Right cardiac atrium (tissue), 5 donors: ENCODE measurements at regions not wholly inside any gene's neighbourhood (a gene's known extent, or its start where the extent isn't known, plus 50 kb on each side); places are given as distances from the start of the nearest gene placed in this dataset.

Source experiments
- ATAC-seq, 2 donors: fragments of 200-7000 bp; cut with Tn5 transposase; one replicate each; pipeline versions ENCODE4 v1.8.0 to v1.9.1; 2020; ENCODE audit warnings: moderate library complexity in 2 of 2, mild to moderate bottlenecking in 1 of 2
- DNase-seq, 3 donors: peaks; one replicate each; pipeline ENCODE4 v3.0.0-alpha.2; 2020
- H3K27ac ChIP-seq: one replicate; pipeline ENCODE4 v1.5.1; 2013; ENCODE audit warnings: mild to moderate bottlenecking, low read length, control low read depth, moderate library complexity
- H3K27me3 ChIP-seq: one replicate; pipeline ENCODE4 v1.6.1; 2013; ENCODE audit not compliant: control insufficient read depth, insufficient read depth
- H3K4me1 ChIP-seq: one replicate; pipeline ENCODE4 v1.6.1; 2013; ENCODE audit warnings: low read length; ENCODE audit not compliant: control insufficient read depth, insufficient read depth
- H3K4me3 ChIP-seq: one replicate; pipeline ENCODE4 v1.5.1; 2013; ENCODE audit warnings: low read length, control low read depth
- H3K9me3 ChIP-seq: one replicate; pipeline ENCODE4 v1.6.1; 2013; ENCODE audit warnings: low read length; ENCODE audit not compliant: control insufficient read depth
- WGBS: extraction: QIAGEN DNeasy Blood & Tissue Kit; methylation state at CpG from one replicate; pipeline ENCODE4 v1.1.7; 2013; 5-methylcytosine and 5-hydroxymethylcytosine counted together
- intact Hi-C, 4 donors: fragments of 100-400 bp; cut with DNase I; formaldehyde crosslinking; loops; one replicate each; pipeline versions ENCODE4 v1.11.0 to v1.14.0; 2022 to 2023
- donor health status: healthy with polysubstance abuse.
- donor health status: DM: no; HTN: yes; CAD: no.
- donor health status: DM: no; HTN: no; CAD: no.
- donor health status: DM: no; HTN: yes; CAD: no; lungs with severe emphysema.
- donor health status: DM: yes; HTN: yes; CAD: no.

GRCh38 chr1:91591175-91591974 is 90.7 kb downstream of the CDC7 start:
- no peak overlapping the region for H3K4me3 ChIP-seq
- no peaks in the 10 kb centered on the region for H3K9me3 ChIP-seq
- intact Hi-C loops: no loop called here
- no peaks in the 10 kb centered on the region for H3K27me3 ChIP-seq
- DNase-seq: no peak
- WGBS: 67% methylated on average over 13 of the region's 13 CpGs
- ATAC-seq: no peak
- H3K27ac ChIP-seq: no peak overlapping the region
- H3K4me1 ChIP-seq: peaks cover 3% of the 10 kb centered on the region

GRCh38 chr1:91592716-91593477 is 92.2 kb downstream of the CDC7 start:
- ATAC-seq: peak in 1 of 2 donors; percentile 24
- 83% methylated on average over 5 of the region's 5 CpGs for WGBS
- H3K4me1 ChIP-seq: peaks cover 3% of the 10 kb centered on the region
- H3K9me3 ChIP-seq: no peaks in the 10 kb centered on the region
- no peak overlapping the region for H3K27ac ChIP-seq
- no peak for DNase-seq
- H3K4me3 ChIP-seq: no peak overlapping the region
- intact Hi-C loops: no loop called here
- H3K27me3 ChIP-seq: no peaks in the 10 kb centered on the region

GRCh38 chr1:91594383-91595055 is 93.9 kb downstream of the CDC7 start:
- WGBS: 61% methylated on average over 11 of the region's 11 CpGs
- peaks cover 3% of the 10 kb centered on the region for H3K4me1 ChIP-seq
- H3K4me3 ChIP-seq: no peak overlapping the region
- H3K9me3 ChIP-seq: no peaks in the 10 kb centered on the region
- DNase-seq (no peak), ATAC-seq (peak; percentile 20 to 22)
- no peak overlapping the region for H3K27ac ChIP-seq
- no peaks in the 10 kb centered on the region for H3K27me3 ChIP-seq
- intact Hi-C loops: no loop called here

GRCh38 chr1:91596474-91596873 is 95.8 kb downstream of the CDC7 start:
- no peak for ATAC-seq
- H3K9me3 ChIP-seq: no peaks in the 10 kb centered on the region
- H3K4me1 ChIP-seq: peaks cover 7% of the 10 kb centered on the region
- WGBS: 89% methylated on average over 1 of the region's 1 CpG
- no peaks in the 10 kb centered on the region for H3K27me3 ChIP-seq
- H3K4me3 ChIP-seq: no peak overlapping the region
- H3K27ac ChIP-seq: no peak overlapping the region
- intact Hi-C loops: no loop called here
- DNase-seq: no peak

- no peaks in the 10 kb centered on the region for H3K9me3 ChIP-seq
- ATAC-seq: no peak
- no peak overlapping the region for H3K4me3 ChIP-seq
- H3K4me1 ChIP-seq: peaks cover 7% of the 10 kb centered on the region
- no peak overlapping the region for H3K27ac ChIP-seq
- 89% methylated on average over 2 of the region's 2 CpGs for WGBS
- no peaks in the 10 kb centered on the region for H3K27me3 ChIP-seq
- DNase-seq: no peak
- intact Hi-C loops: no loop called here
Measured at GRCh38 chr1:91597215-91597614, 96.6 kb downstream of the CDC7 start.

GRCh38 chr1:91600431-91601337 is 100.0 kb downstream of the CDC7 start:
- intact Hi-C loops: no loop called here
- H3K9me3 ChIP-seq: no peaks in the 10 kb centered on the region
- peak overlapping the region; percentile 68 for H3K27ac ChIP-seq
- ATAC-seq (peak; percentile 44 to 67), DNase-seq (no peak)
- WGBS: 39% methylated on average over 11 of the region's 11 CpGs
- H3K4me3 ChIP-seq: no peak overlapping the region
- peaks cover 4% of the 10 kb centered on the region for H3K4me1 ChIP-seq
- H3K27me3 ChIP-seq: no peaks in the 10 kb centered on the region

GRCh38 chr1:91601554-91602376 is 101.1 kb downstream of the CDC7 start:
- peak overlapping the region; percentile 68 for H3K27ac ChIP-seq

GRCh38 chr1:91603409-91603808 is 102.8 kb downstream of the CDC7 start:
- no peak for DNase-seq
- no peak overlapping the region for H3K4me3 ChIP-seq
- WGBS: 92% methylated on average over 4 of the region's 4 CpGs
- peaks cover 4% of the 10 kb centered on the region for H3K4me1 ChIP-seq
- H3K27me3 ChIP-seq: no peaks in the 10 kb centered on the region
- no peak for ATAC-seq
- no peak overlapping the region for H3K27ac ChIP-seq
- intact Hi-C loops: no loop called here
- H3K9me3 ChIP-seq: no peaks in the 10 kb centered on the region

More at GRCh38 chr1:91601554-91602376, 101.1 kb downstream of the CDC7 start:
- DNase-seq: peak; percentile 71 to 90 (median 86)
- 61% methylated on average over 12 of the region's 12 CpGs for WGBS
- Histone ChIP-seq H3K27me3 (no peaks in the 10 kb centered on the region), H3K4me3 (no peak overlapping the region), H3K9me3 (no peaks in the 10 kb centered on the region), H3K4me1 (peaks cover 4% of the 10 kb centered on the region)
- intact Hi-C loops: no loop called here
- ATAC-seq: peak; percentile 94 to 95

- intact Hi-C loops: no loop called here
- H3K4me1 ChIP-seq: peaks cover 4% of the 10 kb centered on the region
- H3K27ac ChIP-seq: no peak overlapping the region
- H3K27me3 ChIP-seq: no peaks in the 10 kb centered on the region
- peak; percentile 14 to 25 for ATAC-seq
- 47% methylated on average over 7 of the region's 7 CpGs for WGBS
- H3K4me3 ChIP-seq: no peak overlapping the region
- H3K9me3 ChIP-seq: no peaks in the 10 kb centered on the region
- peak in 1 of 3 donors; percentile 35 for DNase-seq
Measured at GRCh38 chr1:91604632-91605031, 104.0 kb downstream of the CDC7 start.

- WGBS: 82% methylated on average over 3 of the region's 3 CpGs
- intact Hi-C loops: no loop called here
- Histone ChIP-seq H3K4me1 (peaks cover 4% of the 10 kb centered on the region), H3K9me3 (no peaks in the 10 kb centered on the region), H3K4me3 (no peak overlapping the region), H3K27me3 (no peaks in the 10 kb centered on the region), H3K27ac (no peak overlapping the region)
- ATAC-seq (no peak), DNase-seq (no peak)
Measured at GRCh38 chr1:91605566-91605965, 104.9 kb downstream of the CDC7 start.
